ENCODE measurements at regions not wholly inside any gene's neighbourhood (a gene's known extent, or its start where the extent isn't known, plus 50 kb on each side); places are given as distances from the start of the nearest gene placed in this dataset.
A peak's percentile ranks its signal among the peaks of the same experiment; 100 is the strongest.

- no peak for DNase-seq
- Histone ChIP-seq H3K9me3 (peaks cover 0 to 5% (median 0%) of the 10 kb centered on the region in 4 donors), H3K27me3 (no peaks in the 10 kb centered on the region), H3K4me1 (no peaks in the 10 kb centered on the region), H3K36me3 (no peaks in the 10 kb centered on the region), H3K27ac (no peak overlapping the region), H3K4me3 (no peak overlapping the region)
- intact Hi-C loops (cut with DNase I; ENCODE audit: low total_unique reads): no loop called here
- WGBS, 5 donors: 90 to 96% (median 95%) methylated on average over 2 of the region's 2 CpGs
- TF ChIP-seq EP300 (IDR thresholded peaks at IDR 0.05) (no peak), POLR2A (IDR thresholded peaks at IDR 0.05) (no peak), CTCF (IDR thresholded peaks at IDR 0.05) (no peak), POLR2AphosphoS5 (IDR thresholded peaks at IDR 0.05) (no peak)
Observed at GRCh38 chr2:168369031-168369430, 87.0 kb upstream of the CERS6 start.

GRCh38 chr2:168371273-168372019, 84.6 kb upstream of the CERS6 start:
- 61 to 84% (median 78%) methylated on average over 3 to 4 of the region's 4 CpGs for WGBS, 5 donors
- no peak overlapping the region for H3K27ac ChIP-seq
- no peak for DNase-seq
- intact Hi-C loops (cut with DNase I; ENCODE audit: low total_unique reads): no loop called here
- TF ChIP-seq POLR2AphosphoS5 (IDR thresholded peaks at IDR 0.05): no peak
- no peak for TF ChIP-seq POLR2A (IDR thresholded peaks at IDR 0.05)
- no peak for TF ChIP-seq EP300 (IDR thresholded peaks at IDR 0.05)
- TF ChIP-seq CTCF (IDR thresholded peaks at IDR 0.05): no peak
- H3K27me3 ChIP-seq: no peaks in the 10 kb centered on the region
- peaks cover 0 to 5% (median 0%) of the 10 kb centered on the region in 4 donors for H3K9me3 ChIP-seq
- H3K4me1 ChIP-seq: no peaks in the 10 kb centered on the region
- no peaks in the 10 kb centered on the region for H3K36me3 ChIP-seq
- no peak overlapping the region for H3K4me3 ChIP-seq

GRCh38 chr2:168373468-168373867, 82.6 kb upstream of the CERS6 start:
- Histone ChIP-seq H3K4me3 (no peak overlapping the region), H3K9me3 (peaks cover 0 to 5% (median 0%) of the 10 kb centered on the region in 4 donors), H3K36me3 (no peaks in the 10 kb centered on the region), H3K27ac (no peak overlapping the region), H3K27me3 (no peaks in the 10 kb centered on the region), H3K4me1 (no peaks in the 10 kb centered on the region)
- intact Hi-C loops (cut with DNase I; ENCODE audit: low total_unique reads): no loop called here
- WGBS, 5 donors: 83 to 93% (median 90%) methylated on average over 2 of the region's 2 CpGs
- TF ChIP-seq POLR2A (IDR thresholded peaks at IDR 0.05) (no peak), CTCF (IDR thresholded peaks at IDR 0.05) (no peak), EP300 (IDR thresholded peaks at IDR 0.05) (no peak), POLR2AphosphoS5 (IDR thresholded peaks at IDR 0.05) (no peak)
- no peak for DNase-seq

- DNase-seq: no peak
- peaks cover 0 to 5% (median 0%) of the 10 kb centered on the region in 4 donors for H3K9me3 ChIP-seq
- no peaks in the 10 kb centered on the region for H3K27me3 ChIP-seq
- no peak overlapping the region for H3K4me3 ChIP-seq
- TF ChIP-seq CTCF (IDR thresholded peaks at IDR 0.05): peak in 2 of 7 experiments; percentile 10 to 15
- TF ChIP-seq POLR2AphosphoS5 (IDR thresholded peaks at IDR 0.05): no peak
- TF ChIP-seq EP300 (IDR thresholded peaks at IDR 0.05): no peak
- TF ChIP-seq POLR2A (IDR thresholded peaks at IDR 0.05): no peak
- no peaks in the 10 kb centered on the region for H3K36me3 ChIP-seq
- H3K4me1 ChIP-seq: no peaks in the 10 kb centered on the region
- no peak overlapping the region for H3K27ac ChIP-seq
- intact Hi-C loops (cut with DNase I; ENCODE audit: low total_unique reads): no loop called here
Observed at GRCh38 chr2:168375195-168375798, 80.8 kb upstream of the CERS6 start.
